ENCODE measurements at regions not wholly inside any gene's neighbourhood (a gene's known extent, or its start where the extent isn't known, plus 50 kb on each side); places are given as distances from the start of the nearest gene placed in this dataset.

DNA sequence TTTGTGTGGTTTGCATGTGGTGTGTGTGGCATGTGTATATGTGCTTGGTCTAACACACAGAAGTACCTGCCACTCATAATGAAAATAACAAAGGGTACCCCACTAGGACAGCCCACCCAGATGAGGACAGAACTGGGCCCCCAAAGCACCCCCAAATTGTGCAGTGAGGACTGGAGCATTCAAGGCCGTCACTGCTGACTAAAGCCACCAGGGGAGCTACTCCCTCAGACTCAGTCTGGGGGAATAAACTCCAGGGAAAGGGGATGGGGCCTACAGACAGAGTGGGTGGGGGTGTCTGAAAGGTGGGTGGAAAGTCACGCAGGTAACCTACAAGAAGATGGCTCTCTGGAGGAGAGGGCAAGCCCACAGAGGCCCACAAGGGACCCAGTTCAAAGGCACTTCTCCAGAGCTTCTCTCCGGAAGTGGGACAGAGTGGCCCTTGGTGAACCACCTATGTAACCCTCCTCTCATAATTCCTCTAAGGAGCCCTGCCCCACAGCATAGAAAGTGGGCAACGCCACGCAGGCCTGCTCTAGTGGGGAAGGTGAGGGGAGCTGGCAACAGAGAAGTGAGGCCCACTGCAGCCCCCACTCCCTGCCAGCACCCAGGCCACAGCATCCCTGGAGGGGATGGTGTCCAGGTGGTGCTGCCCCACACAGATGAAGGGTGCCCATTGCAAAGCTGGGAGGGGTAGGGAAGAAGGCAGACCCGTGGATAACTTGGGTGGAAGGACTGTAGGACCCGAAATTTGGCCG is 122.8 kb upstream of the MAFB start:
- TF ChIP-seq CTCF (IDR thresholded peaks at IDR 0.05) = no peak
- TF ChIP-seq POLR2A (IDR thresholded peaks at IDR 0.05) = no peak
